ENCODE measurements at regions not wholly inside any gene's neighbourhood (a gene's known extent, or its start where the extent isn't known, plus 50 kb on each side); places are given as distances from the start of the nearest gene placed in this dataset.
"Not testable (repeated sequence)": the region's sequence is repeated elsewhere in the genome, so short reads cannot be mapped to it uniquely, and the experiment has no call there.

DNA sequence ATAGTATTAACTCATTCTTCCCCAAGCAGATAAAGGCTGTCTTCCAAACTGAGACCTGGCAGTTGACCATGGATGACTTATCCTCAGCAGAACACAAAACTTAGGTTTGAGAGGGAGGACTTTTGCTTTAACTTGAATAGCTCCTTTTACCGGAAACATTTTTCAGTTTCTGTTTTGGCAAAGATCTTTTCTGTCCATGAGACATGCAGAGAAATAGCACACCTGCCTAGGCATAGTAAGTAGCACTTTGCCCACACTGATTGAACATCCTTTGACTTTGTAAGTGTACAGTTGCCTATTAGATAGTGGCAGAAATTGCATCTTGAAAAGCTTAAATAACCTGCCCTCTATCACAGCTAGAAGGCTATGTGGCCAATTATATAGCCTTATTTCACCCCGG lies 1962.5 kb downstream of the MRPL39 start:
- no peak for DNase-seq (ENCODE audit: low spot score)
- ATAC-seq: no peak
- intact Hi-C loops (cut with DNase I): no loop called here

DNA sequence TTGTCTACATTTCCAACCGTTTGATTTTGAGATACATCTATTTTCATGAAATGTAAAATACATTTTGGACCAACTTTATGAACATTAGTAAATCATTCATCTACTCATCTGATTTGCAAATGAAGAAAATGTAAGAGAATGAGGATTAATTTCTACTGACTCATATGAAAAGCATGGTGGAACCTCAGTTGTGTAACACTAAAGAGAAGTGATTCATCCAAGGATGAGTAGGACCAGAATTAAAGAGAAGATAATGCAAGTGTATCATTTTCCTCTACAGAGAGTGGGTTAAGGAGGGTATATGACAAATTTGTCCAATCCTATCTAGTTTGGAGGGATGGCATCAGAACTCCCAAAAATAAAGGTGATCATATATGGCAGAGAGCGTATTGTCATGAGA lies 1967.6 kb downstream of the MRPL39 start:
- intact Hi-C loops (cut with DNase I): no loop called here
- DNase-seq (ENCODE audit: low spot score) (no peak), ATAC-seq (no peak)

DNA sequence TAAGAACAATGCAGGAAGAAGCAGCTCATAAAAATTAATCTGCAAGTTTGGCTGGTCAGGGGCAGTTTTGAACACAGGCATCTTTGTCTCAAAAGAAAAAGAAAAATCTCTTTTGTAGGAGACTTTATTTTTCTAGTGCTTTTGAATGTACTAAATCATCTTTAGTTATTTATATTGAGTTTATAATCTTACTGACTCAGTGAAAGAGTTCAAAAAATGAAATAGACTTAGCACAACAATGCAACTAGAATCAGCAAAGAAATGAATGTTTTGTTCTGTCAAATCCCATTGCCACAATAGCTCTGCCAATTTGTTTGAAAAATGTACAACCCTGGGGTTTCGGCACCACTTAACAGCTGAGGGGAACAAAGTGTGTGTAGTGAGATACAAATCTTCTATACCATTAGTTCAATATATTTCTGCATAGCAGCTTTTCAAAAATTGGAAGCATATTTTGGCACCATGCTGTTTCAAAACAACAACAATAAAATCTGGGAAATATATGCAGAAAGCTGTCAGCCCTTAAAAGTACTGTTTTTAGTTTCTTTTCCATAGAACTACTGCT lies 1969.1 kb downstream of the MRPL39 start:
- DNase-seq (ENCODE audit: low spot score) (no peak), ATAC-seq (no peak)
- intact Hi-C loops (cut with DNase I): no loop called here

DNA sequence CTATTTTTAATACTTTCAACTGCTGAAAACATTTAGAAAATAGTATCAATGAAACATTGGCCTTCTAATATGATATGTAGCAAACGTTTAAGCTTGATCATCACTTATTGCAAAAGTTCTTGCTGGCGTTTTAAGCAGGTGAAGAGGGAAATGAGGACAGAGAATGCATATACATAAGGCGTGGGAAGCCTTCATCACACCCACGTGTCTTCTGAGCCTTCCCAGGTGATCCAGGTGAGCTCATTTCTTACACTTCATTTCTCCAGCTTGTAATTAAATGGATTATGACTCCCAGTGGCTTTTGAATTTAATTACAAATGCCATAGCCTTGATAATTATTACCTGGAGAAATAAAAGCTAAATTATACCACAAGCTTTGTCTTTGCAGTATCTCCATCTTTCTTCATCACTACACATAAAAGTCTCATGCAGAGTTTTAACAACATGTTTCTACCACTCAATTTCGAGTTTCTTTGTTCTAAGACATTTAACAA lies 1973.8 kb downstream of the MRPL39 start:
- DNase-seq (ENCODE audit: low spot score) (no peak), ATAC-seq (no peak)
- intact Hi-C loops (cut with DNase I): no loop called here

DNA sequence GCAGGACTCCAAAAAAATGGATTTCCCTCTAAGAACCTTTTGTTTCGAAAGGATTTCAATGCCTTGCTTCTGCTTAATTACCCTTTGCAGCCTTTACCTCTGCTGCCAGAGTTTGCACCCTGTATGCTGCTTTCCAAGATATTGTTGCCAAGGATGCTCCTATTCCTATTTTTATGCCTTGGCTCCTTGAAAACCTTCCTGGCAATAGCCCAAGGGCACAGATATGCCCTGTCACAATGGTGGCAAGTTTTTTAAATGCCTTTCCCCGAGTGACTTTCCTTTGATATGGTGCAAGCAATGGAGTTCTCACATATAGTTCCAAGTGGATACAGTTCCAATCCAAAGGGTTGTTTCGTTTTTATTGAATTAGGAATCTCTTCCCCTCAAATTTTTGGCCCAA lies 1983.0 kb downstream of the MRPL39 start:
- ATAC-seq (no peak), DNase-seq (ENCODE audit: low spot score) (no peak)
- intact Hi-C loops (cut with DNase I): no loop called here

DNA sequence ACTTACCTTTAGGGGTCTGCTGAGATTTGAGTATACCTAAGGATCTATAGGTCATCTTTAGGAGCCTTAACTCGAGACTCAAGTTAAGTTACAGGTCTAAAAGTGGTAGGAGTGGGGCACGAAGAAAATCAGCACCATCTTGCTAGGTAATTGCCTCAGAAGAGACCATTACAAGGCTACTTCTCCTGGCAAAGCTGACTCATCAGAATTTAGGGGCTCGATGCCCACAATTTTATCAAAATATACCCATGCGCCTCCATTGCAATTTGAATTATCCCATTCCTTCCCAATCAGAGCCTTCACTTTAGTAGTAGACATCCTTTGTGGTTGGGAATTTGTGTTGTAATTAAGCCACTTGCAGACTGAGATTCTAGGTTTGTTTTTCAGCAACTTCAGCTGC lies 1994.3 kb downstream of the MRPL39 start:
- intact Hi-C loops (cut with DNase I): no loop called here
- DNase-seq (ENCODE audit: low spot score): no peak
- no peak for ATAC-seq

DNA sequence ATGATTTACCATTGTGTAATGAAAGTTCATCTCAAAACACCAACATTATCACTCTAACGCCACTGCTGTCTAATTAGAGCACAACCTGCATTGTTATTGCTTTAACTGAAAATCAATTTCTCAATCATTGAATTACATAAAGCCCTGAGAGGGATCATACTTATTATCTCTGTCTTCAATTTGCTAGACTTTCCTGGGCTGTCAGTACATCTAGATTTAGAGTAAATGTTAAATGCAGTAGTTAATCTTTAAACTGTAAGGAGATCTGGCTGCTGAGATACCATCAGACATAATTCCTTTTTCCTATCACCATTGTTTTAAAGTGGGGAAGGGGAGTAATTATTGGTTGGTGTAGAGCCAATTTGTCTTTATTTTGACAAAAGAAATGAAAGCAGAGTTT lies 1995.1 kb downstream of the MRPL39 start:
- intact Hi-C loops (cut with DNase I): no loop called here
- no peak for DNase-seq (ENCODE audit: low spot score)
- ATAC-seq: no peak

DNA sequence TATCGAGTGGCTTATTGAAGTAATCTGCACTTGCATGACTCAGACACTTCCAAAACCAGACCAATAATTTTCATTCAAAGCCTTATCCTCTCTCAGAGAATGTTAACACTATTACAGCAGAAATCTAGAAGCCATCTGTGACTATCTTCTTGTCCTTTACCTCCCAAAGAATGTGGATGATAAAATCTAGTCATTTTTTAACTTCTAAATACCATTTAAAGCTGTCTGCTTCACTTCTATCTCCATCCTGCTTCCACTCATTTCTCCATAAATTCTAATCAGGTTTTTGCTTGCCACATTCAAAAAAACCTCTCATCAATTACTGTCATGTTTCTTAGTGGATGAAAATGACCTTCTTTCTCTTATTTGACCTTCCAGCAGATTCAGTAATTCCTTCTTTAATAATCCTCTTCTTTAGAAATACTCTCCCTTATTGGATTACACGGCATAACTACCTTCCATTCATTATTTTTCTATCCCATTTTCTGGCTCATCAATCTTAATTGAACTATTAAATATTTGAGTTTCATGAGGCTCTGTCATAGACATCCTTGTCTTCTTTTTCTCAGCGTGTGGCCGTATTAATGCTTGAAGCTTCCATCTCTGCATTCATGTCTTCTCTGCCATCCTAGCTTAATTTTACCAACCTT lies 1999.4 kb downstream of the MRPL39 start:
- no peak for DNase-seq (ENCODE audit: low spot score)
- intact Hi-C loops (cut with DNase I): no loop called here
- no peak for ATAC-seq

DNA sequence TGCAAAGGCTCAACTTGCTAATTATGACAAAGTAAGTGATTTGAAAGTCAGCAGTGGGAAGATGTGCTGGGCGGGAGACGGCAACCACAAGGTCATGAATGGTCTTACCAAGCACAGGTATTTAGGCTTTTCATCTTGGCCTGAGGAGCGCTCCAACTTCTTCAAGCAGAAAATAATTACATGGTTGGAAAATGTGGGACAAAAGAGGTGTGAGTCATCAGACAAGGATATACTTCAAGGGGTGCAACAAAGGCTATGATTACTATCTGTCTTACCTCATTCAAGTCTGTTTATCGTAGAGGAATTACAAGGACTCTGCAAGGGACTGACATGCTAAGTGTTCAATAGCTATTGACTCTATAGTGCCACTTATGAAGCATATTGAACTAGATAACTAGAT lies 2005.7 kb downstream of the MRPL39 start:
- ATAC-seq (no peak), DNase-seq (ENCODE audit: low spot score) (no peak)
- intact Hi-C loops (cut with DNase I): no loop called here

DNA sequence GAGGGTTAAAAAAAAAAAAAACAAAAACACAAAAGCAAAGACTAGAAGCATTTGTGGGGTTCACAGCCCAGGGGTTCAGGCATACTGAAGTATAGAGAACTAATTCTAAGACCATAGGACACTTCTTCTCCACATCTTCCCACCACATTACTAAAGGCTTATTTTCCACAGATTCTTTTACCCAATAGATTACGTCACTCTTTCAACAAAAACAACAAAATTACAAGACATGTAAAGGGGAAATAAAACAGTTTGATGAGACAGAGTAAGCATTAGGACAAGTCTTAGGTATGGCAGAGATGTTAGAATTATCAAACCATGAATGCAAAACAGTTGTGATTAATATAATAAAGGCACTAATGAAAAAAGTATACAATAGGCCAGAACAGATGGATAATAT lies 2013.7 kb downstream of the MRPL39 start:
- no peak for ATAC-seq
- intact Hi-C loops (cut with DNase I): no loop called here

DNA sequence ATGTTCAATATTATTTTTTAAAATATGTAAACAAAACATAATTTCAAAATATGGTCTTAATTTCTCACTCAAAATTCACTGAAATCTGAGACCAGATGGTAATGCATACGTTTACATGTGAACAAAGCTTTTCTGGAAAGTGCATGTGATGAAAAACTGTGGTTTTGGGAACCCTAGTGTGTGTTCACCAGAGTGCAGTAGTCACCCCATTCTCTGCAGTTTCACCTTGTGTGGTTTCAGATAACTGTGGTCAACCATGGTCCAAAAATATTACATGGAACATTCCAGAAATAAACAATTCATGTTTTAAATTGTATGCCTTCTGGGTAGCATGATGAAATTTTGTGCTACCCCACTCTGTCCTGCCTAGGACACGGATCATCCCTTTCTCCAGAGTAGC lies 2021.9 kb downstream of the MRPL39 start:
- ATAC-seq (no peak), DNase-seq (ENCODE audit: low spot score) (no peak)
- intact Hi-C loops (cut with DNase I): no loop called here

More for the DNA sequence above, 2013.7 kb downstream of the MRPL39 start:
- no peak for DNase-seq (ENCODE audit: low spot score)

DNA sequence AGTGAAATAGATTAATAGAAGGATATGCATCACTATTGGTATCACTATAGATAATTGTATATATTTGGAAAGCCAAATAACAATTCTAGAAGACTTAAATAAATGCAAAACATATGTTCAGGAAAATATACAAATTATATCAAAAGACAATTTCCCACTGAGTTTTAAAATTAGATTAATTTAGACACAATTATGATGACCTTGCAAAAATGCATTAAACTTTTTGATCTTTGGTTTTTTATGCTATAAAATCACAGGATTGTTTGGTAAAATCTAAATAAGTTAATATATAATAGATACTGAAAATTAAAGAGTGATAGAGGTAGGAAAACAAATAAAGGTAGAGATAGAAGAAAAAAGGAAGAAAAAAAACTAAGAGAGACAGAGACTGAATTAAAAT lies 2027.7 kb downstream of the MRPL39 start:
- intact Hi-C loops (cut with DNase I): no loop called here
- no peak for ATAC-seq
- no peak for DNase-seq (ENCODE audit: low spot score)

DNA sequence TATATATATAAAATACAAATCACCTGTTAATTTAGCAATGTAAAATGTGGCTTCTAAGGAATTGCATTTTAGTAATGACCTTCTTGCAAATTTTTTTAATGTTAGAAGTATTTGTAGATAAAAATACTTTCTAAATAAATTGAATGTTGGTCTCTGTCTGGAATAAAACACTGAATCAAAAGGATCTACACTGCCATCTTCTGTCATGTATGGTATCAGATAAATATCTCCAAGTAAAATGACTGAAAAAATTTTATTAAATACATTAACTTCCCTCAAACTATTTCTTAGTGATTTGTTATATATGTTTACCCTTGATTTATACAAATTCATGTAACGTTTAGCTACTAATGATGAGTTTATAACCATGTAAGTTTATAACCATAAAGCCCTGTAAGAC lies 2029.3 kb downstream of the MRPL39 start:
- intact Hi-C loops (cut with DNase I): no loop called here
- no peak for DNase-seq (ENCODE audit: low spot score)
- ATAC-seq: no peak

DNA sequence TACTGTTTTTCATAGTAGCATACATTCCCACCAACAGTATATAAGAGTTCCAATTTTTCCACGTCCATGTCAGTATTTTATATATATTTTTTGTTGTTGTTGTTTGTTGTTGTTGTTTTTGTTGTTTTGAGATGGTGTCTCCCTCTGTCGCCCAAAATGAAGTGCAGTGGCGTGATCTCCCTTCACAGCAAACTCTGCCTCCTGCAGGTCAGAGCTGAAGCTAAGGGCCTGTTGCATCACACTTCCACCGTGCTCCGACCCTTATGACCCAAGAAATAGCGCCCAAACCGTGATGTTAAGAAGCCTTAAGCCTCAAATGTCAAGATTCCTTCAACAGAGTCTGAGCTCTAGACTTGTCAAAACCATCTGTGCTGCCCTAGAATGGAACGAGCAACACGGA lies 2032.3 kb downstream of the MRPL39 start:
- intact Hi-C loops (cut with DNase I): no loop called here
- no peak for ATAC-seq

DNA sequence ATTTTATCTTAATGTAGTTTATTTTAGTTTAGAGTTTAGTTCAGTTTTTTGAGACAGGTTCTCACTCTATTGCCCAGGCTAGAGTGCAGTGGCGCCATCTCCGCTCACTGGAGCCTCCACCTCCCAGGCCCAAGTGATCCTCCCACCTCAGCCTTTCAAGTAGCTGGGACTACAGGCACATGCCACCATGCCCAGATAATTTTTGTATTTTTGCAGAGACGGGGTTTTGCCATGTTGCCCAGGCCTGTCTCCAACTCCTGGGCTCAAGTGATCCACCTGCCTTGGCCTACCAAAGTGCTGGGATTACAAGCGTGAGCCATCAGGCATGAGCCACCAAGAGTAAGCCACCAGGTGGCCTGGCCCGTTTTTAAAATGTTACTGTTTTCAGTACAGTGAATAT lies 2058.4 kb downstream of the MRPL39 start:
- intact Hi-C loops (cut with DNase I); DNase-seq (ENCODE audit: low spot score); ATAC-seq: not testable (repeated sequence)

More for the DNA sequence above, 2032.3 kb downstream of the MRPL39 start:
- DNase-seq (ENCODE audit: low spot score): no peak

DNA sequence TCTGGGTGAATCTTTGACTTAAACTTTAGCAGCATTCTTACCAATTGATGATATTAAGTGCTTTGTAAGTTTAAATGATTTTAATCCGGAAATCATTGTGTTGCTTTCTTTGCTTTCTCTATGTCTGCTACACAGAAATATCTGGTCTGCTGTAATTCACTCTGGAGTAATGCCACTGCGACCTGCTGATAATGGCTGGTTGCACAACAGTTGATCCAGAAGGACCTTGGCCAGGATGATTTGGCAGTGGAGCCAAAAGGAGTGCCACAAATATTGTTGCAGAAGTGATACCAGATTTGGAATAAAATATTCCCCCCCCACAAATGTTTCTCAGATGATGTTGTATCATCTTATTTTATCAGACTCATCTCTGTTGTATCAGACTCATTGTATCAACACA lies 2063.9 kb downstream of the MRPL39 start:
- DNase-seq (ENCODE audit: low spot score): no peak
- intact Hi-C loops (cut with DNase I): no loop called here
- no peak for ATAC-seq

DNA sequence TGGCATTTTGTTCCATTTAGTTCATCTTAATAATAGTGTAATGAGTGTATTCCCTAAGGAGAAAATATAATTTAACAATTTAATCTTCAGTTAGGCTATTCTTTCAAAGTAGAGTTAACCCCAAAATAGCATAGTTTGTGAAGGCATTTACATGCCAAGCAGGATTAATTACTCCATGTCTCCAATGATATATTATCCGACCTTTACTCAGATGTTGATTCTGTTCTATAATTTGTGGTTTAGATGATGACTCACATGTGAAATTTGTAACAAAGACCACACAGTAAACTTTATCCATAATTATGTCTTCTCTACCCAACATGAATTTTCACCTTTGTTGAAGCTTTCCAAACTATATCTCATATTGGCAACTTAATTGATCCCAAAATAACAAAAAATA lies 2065.2 kb downstream of the MRPL39 start:
- DNase-seq (ENCODE audit: low spot score) (no peak), ATAC-seq (no peak)
- intact Hi-C loops (cut with DNase I): no loop called here

DNA sequence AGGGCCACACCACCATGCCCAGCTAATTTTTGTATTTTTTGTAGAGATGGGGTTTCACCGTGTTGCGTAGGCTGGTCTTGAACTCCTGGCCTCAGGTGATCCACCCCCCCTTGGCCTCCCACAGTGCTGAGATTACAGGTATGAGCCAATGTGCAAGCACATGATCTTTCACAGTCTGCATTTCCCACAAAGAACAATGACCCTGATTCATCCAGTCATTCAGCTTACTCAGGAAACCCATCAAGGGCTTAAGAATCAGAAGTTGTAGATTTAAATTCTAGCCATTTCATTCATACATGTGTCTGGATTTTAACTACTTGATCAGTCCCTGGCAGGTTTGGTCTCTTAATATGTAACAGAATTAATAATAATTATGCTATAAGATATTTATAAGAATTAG lies 2065.7 kb downstream of the MRPL39 start:
- intact Hi-C loops (cut with DNase I): no loop called here
- ATAC-seq (no peak), DNase-seq (ENCODE audit: low spot score) (no peak)

DNA sequence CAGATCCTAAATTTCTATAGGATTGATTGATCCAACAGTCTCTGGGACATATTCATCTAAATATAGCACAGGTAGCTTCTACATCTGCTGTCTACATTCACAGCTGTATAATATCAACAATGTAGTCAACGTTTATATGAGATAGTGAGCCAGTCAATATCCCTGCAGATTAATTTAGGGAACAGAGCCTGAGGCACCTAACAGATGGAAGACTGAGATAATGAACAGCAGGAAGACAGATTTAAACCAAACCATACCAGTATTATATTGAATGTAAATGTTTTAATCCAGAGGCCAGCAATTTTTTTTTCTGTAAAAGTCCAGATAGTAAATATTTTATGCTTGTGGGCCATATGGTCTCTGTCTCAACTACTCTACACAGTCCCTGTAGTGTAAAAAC lies 2072.4 kb downstream of the MRPL39 start:
- DNase-seq (ENCODE audit: low spot score) (no peak), ATAC-seq (no peak)
- intact Hi-C loops (cut with DNase I): no loop called here

DNA sequence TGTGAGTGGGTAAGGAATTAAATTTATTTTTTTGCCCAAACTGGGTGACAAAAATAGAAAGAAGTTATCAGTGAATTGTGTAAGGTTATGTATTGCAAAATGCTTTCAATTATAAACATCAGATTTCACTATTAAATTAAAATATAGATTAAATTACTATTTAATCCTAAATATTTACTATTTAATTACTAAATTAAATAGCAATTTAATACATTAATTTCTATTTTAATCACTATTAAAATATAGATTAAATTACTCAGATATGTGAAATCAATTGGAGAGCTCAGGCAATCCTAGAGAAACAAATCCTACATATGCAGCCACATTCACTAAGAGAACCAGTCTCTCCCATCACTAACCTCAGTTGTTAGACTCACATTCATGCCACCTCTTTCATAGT lies 2075.8 kb downstream of the MRPL39 start:
- ATAC-seq: no peak
- DNase-seq (ENCODE audit: low spot score): no peak
- intact Hi-C loops (cut with DNase I): no loop called here

DNA sequence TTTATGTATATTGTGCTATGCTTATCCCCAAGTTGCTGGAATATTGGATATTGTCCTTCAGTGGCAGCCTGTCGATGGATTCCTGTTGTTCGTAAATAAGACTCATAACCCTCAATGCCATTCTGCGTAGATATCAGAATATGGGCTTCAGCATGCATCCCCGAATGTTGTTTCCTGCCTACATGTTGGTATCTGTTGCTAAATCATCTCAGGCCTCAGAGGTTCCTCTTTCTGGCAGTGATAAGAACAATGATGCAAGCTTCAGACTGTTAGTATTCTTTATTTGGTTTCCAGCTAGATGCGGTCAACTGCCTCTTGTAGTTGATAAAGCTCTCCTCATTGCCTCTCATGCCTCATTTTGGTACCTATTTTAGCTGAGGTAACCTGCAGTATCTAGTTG lies 2082.6 kb downstream of the MRPL39 start:
- ATAC-seq (no peak), DNase-seq (ENCODE audit: low spot score) (no peak)
- intact Hi-C loops (cut with DNase I): no loop called here
